GM23248 (cell line): ENCODE measurements at regions not wholly inside any gene's neighbourhood (a gene's known extent, or its start where the extent isn't known, plus 50 kb on each side); places are given as distances from the start of the nearest gene placed in this dataset.

Experiments
- EZH2 ChIP-seq: fragments of 200-600 bp; sonication (generic); IDR thresholded peaks from 2 replicates; pipeline ENCODE4 v1.6.1; 2018; ENCODE audit warnings: antibody characterized with exemption, mild to moderate bottlenecking; ENCODE audit not compliant: insufficient read depth, poor library complexity, severe bottlenecking
- EZH2phosphoT487 ChIP-seq: fragments of 200-600 bp; sonication (generic); IDR thresholded peaks from 2 replicates; pipeline ENCODE4 v1.6.1; 2018; ENCODE audit warnings: antibody characterized with exemption, moderate library complexity, mild to moderate bottlenecking, low read depth; ENCODE audit not compliant: insufficient read depth

GRCh38 chr4:8921465-8921864 is 49.8 kb upstream of the HMX1 start:
- TF ChIP-seq EZH2phosphoT487 = no peak
- TF ChIP-seq EZH2 = no peak
